GM23248 (cell line): ENCODE measurements at regions not wholly inside any gene's neighbourhood (a gene's known extent, or its start where the extent isn't known, plus 50 kb on each side); places are given as distances from the start of the nearest gene placed in this dataset.

Source experiments
- EZH2 ChIP-seq: fragments of 200-600 bp; sonication (generic); IDR thresholded peaks from 2 replicates; pipeline ENCODE4 v1.6.1; 2018; ENCODE audit warnings: antibody characterized with exemption, mild to moderate bottlenecking; ENCODE audit not compliant: insufficient read depth, poor library complexity, severe bottlenecking
- EZH2phosphoT487 ChIP-seq: fragments of 200-600 bp; sonication (generic); IDR thresholded peaks from 2 replicates; pipeline ENCODE4 v1.6.1; 2018; ENCODE audit warnings: antibody characterized with exemption, moderate library complexity, mild to moderate bottlenecking, low read depth; ENCODE audit not compliant: insufficient read depth

DNA sequence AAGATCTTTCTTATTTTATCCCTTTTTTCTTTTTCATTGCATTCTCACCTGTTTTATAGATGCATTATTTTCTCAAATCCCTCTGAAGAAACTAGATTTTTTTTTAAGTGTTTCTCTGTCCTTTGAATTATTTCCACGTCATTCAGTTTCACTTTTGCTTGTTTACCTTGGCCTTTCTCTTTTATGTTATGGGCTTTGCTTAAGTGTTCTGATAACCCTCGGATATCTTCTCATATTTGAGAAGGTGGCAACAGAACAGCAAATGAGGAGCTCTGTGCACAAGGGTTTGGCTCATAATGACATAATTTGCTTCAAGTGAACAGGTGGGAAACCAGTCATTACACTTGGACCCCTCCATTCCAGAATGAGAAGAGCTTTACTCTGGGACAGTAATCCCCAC lies 111.9 kb downstream of the C1D start:
- TF ChIP-seq EZH2phosphoT487 (no peak), EZH2 (no peak)
